ENCODE measurements at regions not wholly inside any gene's neighbourhood (a gene's known extent, or its start where the extent isn't known, plus 50 kb on each side); places are given as distances from the start of the nearest gene placed in this dataset.

- Histone ChIP-seq H3K4me3 (replicated peaks in 1 of 2; ENCODE audit: low read depth in 1 of 2, low read length in 2 of 2) (no peak overlapping the region), H3K79me2 (ENCODE audit: insufficient read depth, low read length) (no peaks in the 10 kb centered on the region), H4K20me1 (ENCODE audit: insufficient read depth) (no peaks in the 10 kb centered on the region), H3K4me1 (ENCODE audit: control insufficient read depth in 1 of 2, insufficient read depth in 2 of 2, low read length in 2 of 2) (no peaks in the 10 kb centered on the region), H3K9me3 (ENCODE audit: control insufficient read depth in 1 of 2, insufficient read depth in 1 of 2, low read depth in 1 of 2, low read length in 2 of 2) (no peaks in the 10 kb centered on the region), H3K27ac (ENCODE audit: low read depth, low read length) (no peak overlapping the region), H3K9ac (ENCODE audit: low read length) (no peak overlapping the region), H3K27me3 (ENCODE audit: insufficient read depth, low read length) (no peaks in the 10 kb centered on the region), H2AFZ (ENCODE audit: low read depth, low read length, poor library complexity, severe bottlenecking) (no peak overlapping the region), H3K9me2 (ENCODE audit: insufficient read depth) (no peaks in the 10 kb centered on the region), H3K36me3 (ENCODE audit: control insufficient read depth in 1 of 2, insufficient read depth in 2 of 2, low read length in 2 of 2) (no peaks in the 10 kb centered on the region), H3K4me2 (ENCODE audit: low read length) (no peak overlapping the region)
- intact Hi-C loops (cut with micrococcal nuclease): no loop called here
- ChIA-PET CTCF (no interaction called here), RAD21 (ENCODE audit: low non-redundant PET in 1 of 2, low total read pairs in 2 of 2, uncharacterized antibody in 2 of 2, unreplicated experiment in 2 of 2) (no interaction called here), POLR2A (no interaction called here)
- BruUV-seq (replicated peaks): no TSS peak
- TF ChIP-seq EZH2 (IDR thresholded peaks at IDR 0.05): no peak
- TF ChIP-seq FOSL1 (IDR thresholded peaks at IDR 0.05; ENCODE audit: low read depth): no peak
- TF ChIP-seq ZFX (IDR thresholded peaks at IDR 0.05): no peak
- no peak for TF ChIP-seq MAX (IDR thresholded peaks at IDR 0.05)
- no peak for TF ChIP-seq TCF7L2 (IDR thresholded peaks at IDR 0.05; ENCODE audit: borderline replicate concordance, extremely low read depth, insufficient read depth, insufficient read length)
- TF ChIP-seq SIN3A (IDR thresholded peaks at IDR 0.05; ENCODE audit: low read depth): no peak
- TF ChIP-seq JUND (IDR thresholded peaks at IDR 0.05): no peak
- ATAC-seq (no peak), DNase-seq (ENCODE audit: low read depth, low spot score) (no peak)
Measured at GRCh38 chr5:42285230-42285629, 138.0 kb upstream of the GHR start.

- Histone ChIP-seq H3K79me2 (ENCODE audit: insufficient read depth, low read length) (no peaks in the 10 kb centered on the region), H3K9ac (ENCODE audit: low read length) (no peak overlapping the region), H4K20me1 (ENCODE audit: insufficient read depth) (no peaks in the 10 kb centered on the region; the same call in 1 of the 2 replicates), H3K9me2 (ENCODE audit: insufficient read depth) (no peaks in the 10 kb centered on the region), H3K4me1 (ENCODE audit: control insufficient read depth in 1 of 2, insufficient read depth in 2 of 2, low read length in 2 of 2) (no peaks in the 10 kb centered on the region), H3K36me3 (ENCODE audit: control insufficient read depth in 1 of 2, insufficient read depth in 2 of 2, low read length in 2 of 2) (no peaks in the 10 kb centered on the region), H3K27ac (ENCODE audit: low read depth, low read length) (no peak overlapping the region), H2AFZ (ENCODE audit: low read depth, low read length, poor library complexity, severe bottlenecking) (no peak overlapping the region), H3K4me3 (replicated peaks in 1 of 2; ENCODE audit: low read depth in 1 of 2, low read length in 2 of 2) (no peak overlapping the region), H3K4me2 (ENCODE audit: low read length) (no peak overlapping the region), H3K9me3 (ENCODE audit: control insufficient read depth in 1 of 2, insufficient read depth in 1 of 2, low read depth in 1 of 2, low read length in 2 of 2) (no peaks in the 10 kb centered on the region; a peak in 1 of 4 replicates), H3K27me3 (ENCODE audit: insufficient read depth, low read length) (no peaks in the 10 kb centered on the region)
- no peak for ATAC-seq
- ChIA-PET POLR2A (no interaction called here), CTCF (no interaction called here), RAD21 (ENCODE audit: low non-redundant PET in 1 of 2, low total read pairs in 2 of 2, uncharacterized antibody in 2 of 2, unreplicated experiment in 2 of 2) (no interaction called here)
- DNase-seq (ENCODE audit: low read depth, low spot score): no peak
- no TSS peak for BruUV-seq (replicated peaks)
- TF ChIP-seq ZFX (IDR thresholded peaks at IDR 0.05) (no peak), CBX3 (IDR thresholded peaks at IDR 0.05; ENCODE audit: low read depth) (no peak), JUND (IDR thresholded peaks at IDR 0.05) (no peak), ZNF274 (IDR thresholded peaks at IDR 0.05; ENCODE audit: low read depth, low read length) (no peak), YY1 (IDR thresholded peaks at IDR 0.05; ENCODE audit: extremely low read depth, insufficient replicate concordance, low read depth, low read length) (no peak)
- TF ChIP-seq, protein P1, sequence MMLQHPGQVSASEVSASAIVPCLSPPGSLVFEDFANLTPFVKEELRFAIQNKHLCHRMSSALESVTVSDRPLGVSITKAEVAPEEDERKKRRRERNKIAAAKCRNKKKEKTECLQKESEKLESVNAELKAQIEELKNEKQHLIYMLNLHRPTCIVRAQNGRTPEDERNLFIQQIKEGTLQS (IDR thresholded peaks at IDR 0.05): no peak
- intact Hi-C loops (cut with micrococcal nuclease): no loop called here
Measured at GRCh38 chr5:42300496-42300895, 122.7 kb upstream of the GHR start.
